PFSK-1 (cell line): ENCODE measurements at regions not wholly inside any gene's neighbourhood (a gene's known extent, or its start where the extent isn't known, plus 50 kb on each side); places are given as distances from the start of the nearest gene placed in this dataset.

ENCODE experiments used
- FOXP2 ChIP-seq: optimal IDR thresholded peaks from 2 replicates; pipeline ENCODE3; 2011; ENCODE audit warnings: borderline replicate concordance, control low read depth, inconsistent platforms; ENCODE audit not compliant: insufficient read depth; ENCODE audit errors: extremely low read length, extremely low read depth
- POLR2AphosphoS5 ChIP-seq: IDR thresholded peaks from 2 replicates; pipeline ENCODE4 v1.6.1; 2012; ENCODE audit warnings: low read depth, mild to moderate bottlenecking, control low read depth, low read length, moderate library complexity
- REST ChIP-seq, 2 experiments: IDR thresholded peaks; 2 replicates each; pipeline versions ENCODE4 v1.6.1 to v1.8.0; 2011 to 2012; ENCODE audit warnings: low read depth in 2 of 2, low read length in 2 of 2, control low read depth in 1 of 2, inconsistent platforms in 1 of 2, mild to moderate bottlenecking in 1 of 2, moderate library complexity in 1 of 2; ENCODE audit not compliant: insufficient read depth in 1 of 2
- SIN3A ChIP-seq: IDR thresholded peaks from 2 replicates; pipeline ENCODE4 v1.6.1; 2012; ENCODE audit warnings: mild to moderate bottlenecking, low read length, moderate library complexity, borderline replicate concordance; ENCODE audit not compliant: insufficient read depth
- TAF1 ChIP-seq: IDR thresholded peaks from 2 replicates; pipeline ENCODE4 v1.6.1; 2012; ENCODE audit warnings: low read length, control low read depth, borderline replicate concordance; ENCODE audit not compliant: insufficient read depth

- no peak for TF ChIP-seq FOXP2
- TF ChIP-seq SIN3A = no peak
Measured at GRCh38 chr16:73499276-73499675, 451.3 kb upstream of the ZFHX3 start.

DNA sequence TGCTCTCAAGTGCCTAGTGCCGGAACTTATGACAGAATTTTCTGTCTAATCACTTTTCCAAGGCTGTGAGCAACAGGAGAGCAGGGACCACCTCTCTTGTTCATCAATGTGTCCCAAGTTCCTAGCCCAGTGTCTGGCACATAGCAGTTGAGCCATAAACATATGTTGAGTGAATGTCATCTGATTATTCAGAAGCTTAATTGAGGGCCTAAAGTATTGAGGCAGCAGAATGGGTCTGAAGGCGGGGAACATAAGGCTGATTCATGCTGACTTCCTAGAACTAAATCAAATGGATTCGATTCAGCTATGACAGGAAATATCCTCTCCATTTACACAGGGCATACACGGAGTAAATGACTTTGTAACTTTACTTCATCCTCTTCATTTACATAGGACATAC lies 438.0 kb upstream of the ZFHX3 start:
- TF ChIP-seq REST (IDR thresholded peaks at IDR 0.05; ENCODE audit: insufficient read depth in 1 of 2, low read depth in 2 of 2, low read length in 2 of 2) (no peak), POLR2AphosphoS5 (no peak), TAF1 (no peak), FOXP2 (no peak), SIN3A (no peak)

GRCh38 chr16:73483934-73484711 lies 436.2 kb upstream of the ZFHX3 start:
- TF ChIP-seq REST (IDR thresholded peaks at IDR 0.05; ENCODE audit: insufficient read depth in 1 of 2, low read depth in 2 of 2, low read length in 2 of 2) (no peak), FOXP2 (no peak), TAF1 (no peak), POLR2AphosphoS5 (no peak), SIN3A (no peak)

DNA sequence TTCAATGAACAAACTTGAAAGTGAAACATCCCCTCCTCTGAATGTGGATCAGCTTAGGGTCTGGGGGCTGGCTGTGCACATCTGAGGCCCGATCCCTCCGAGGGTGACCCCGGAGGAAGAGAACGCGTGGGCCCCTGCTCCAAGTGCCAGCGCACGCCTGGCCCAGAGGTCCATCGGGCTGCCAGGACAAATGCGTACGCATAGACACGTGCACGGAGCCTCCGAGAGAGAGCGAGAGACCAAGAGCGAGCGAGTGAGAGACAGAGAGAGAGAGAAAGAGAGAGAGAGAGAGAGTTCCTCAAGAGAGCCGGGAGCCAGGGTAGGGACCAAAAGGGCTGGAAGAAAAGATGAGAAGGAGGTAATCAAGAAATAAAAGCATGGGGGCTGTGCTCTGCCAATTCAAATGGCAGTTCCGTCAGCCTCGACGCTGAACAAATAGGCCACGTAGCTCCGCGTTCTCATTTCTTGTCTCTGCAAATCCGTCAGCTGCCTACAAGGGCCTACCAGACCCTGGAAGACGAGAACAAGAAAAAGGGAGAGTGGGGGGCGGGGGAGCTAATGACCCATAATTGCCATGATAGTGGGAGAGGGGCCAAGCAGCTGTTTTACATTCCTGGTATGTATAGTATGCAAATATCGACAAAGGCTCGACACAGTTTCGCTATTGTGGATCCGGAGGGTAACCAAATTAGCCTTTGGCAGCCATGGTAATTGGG lies 435.3 kb upstream of the ZFHX3 start:
- no peak for TF ChIP-seq POLR2AphosphoS5
- no peak for TF ChIP-seq TAF1
- no peak for TF ChIP-seq FOXP2
- no peak for TF ChIP-seq REST (IDR thresholded peaks at IDR 0.05; ENCODE audit: insufficient read depth in 1 of 2, low read depth in 2 of 2, low read length in 2 of 2)
- no peak for TF ChIP-seq SIN3A

GRCh38 chr16:73482310-73482709 lies 434.4 kb upstream of the ZFHX3 start:
- TF ChIP-seq FOXP2 (no peak), TAF1 (no peak), SIN3A (no peak), REST (IDR thresholded peaks at IDR 0.05; ENCODE audit: insufficient read depth in 1 of 2, low read depth in 2 of 2, low read length in 2 of 2) (no peak), POLR2AphosphoS5 (no peak)
